NCI-H146 treated with DMSO at 0.1 percent for 48 hours (cell line): ENCODE measurements at regions not wholly inside any gene's neighbourhood (a gene's known extent, or its start where the extent isn't known, plus 50 kb on each side); places are given as distances from the start of the nearest gene placed in this dataset.

Experiments used
- DNase-seq: peaks from one replicate; lab custom pipeline; 2025; ENCODE audit not compliant: unreplicated experiment; lab: John Stamatoyannopoulos, UW

DNA sequence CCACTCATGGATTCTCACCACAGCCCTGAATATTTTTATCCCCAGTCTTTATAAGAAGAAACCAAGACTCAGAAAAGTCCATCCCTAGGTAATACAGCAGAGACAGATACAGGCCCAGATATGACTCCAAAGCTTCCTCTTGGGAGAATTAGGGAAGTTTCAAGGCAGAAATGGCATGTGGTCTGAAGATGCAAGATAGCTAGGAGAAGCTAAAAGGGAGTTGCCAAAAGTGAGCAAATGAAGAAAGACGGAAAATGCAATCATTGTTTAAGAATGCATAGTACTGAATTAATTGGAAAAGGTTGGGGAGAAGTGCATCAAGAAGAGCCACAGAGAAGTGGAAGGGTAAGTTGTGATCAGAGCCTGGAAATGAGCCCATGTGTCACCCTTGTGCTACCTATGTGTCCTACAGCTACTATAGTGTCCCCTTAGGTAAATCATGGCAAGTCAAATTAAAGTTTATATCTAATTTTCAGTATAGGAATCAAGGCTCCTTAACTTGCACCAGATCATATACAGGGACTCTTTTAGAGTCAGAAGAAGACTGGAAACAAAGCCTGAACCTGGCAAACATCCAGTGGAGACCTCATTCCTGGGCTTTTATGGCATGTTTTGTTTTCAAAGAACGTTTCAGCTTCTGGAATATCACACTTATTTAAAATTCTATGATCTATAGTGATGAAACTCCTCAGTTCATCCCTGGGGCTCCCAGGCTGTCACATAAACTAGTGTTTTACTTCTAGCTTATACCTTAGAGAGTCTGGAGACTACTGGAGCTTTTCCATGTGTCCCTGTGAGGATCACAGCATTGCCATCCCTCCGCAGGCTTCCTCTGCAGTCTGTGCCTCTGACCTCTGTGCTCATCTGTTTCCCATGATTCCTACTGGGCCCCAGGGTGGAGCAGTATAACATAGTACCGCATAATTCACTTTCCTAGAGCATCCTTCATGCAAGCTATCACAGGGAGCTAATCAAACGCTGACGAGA lies 189.0 kb upstream of the CDKN3 start:
- DNase-seq: no peak

GRCh38 chr14:54208751-54209150 lies 188.1 kb upstream of the CDKN3 start:
- DNase-seq: no peak

DNA sequence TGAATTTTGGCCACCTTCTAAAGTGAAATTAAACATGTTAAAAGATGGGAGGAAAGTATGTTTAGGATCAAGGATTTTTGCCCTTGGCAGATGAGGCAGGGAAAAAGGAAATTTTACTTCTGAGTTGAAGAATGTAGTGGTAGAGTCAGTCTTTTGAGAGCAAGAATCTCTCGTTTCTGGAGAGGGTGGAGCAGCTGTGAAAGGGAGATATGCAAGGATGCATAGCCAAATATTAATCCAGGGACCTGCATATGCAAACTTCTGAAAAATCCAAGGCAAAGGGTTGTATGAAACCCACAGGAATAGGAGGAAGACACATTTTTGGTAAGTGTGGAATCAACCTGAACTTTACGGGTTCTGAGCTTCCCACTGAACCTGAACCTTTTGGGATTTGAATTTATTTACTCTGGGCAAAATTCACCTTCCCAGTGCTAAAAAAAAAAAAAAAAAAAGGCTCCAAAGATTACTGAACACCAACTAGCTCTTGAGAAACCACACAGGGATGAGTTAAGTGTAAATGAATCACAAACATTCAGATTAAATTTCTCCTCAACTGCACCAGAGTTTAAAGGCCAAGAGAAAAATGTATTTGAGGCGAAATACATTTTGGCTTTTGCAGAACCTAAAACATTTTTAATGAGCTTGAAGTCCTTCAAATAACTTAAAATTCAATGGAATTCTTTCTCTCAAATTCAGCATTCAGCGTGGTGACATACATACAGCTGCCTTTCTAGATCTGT lies 187.1 kb upstream of the CDKN3 start:
- DNase-seq: no peak

- DNase-seq: no peak
These were observed 185.1 kb upstream of the CDKN3 start for GRCh38 chr14:54211551-54212308.

DNA sequence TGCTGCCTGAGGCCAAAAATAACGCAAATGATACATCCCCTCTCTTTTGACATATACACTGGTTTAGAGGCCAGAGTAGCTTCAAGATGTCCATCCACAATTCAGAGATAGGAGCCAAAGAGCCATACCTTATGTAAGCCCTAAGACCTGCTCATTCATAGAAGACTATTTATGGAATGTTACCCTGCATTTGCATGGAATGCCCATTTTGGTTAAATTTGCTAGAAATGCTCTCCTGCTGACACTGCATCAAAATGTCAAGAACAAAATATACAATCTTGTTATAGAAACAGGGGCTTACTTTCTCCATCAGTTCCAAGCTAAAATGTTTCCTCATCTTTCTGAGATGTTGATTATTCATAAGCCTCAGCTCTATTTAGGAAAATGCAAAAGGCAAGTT lies 183.3 kb upstream of the CDKN3 start:
- no peak for DNase-seq

DNA sequence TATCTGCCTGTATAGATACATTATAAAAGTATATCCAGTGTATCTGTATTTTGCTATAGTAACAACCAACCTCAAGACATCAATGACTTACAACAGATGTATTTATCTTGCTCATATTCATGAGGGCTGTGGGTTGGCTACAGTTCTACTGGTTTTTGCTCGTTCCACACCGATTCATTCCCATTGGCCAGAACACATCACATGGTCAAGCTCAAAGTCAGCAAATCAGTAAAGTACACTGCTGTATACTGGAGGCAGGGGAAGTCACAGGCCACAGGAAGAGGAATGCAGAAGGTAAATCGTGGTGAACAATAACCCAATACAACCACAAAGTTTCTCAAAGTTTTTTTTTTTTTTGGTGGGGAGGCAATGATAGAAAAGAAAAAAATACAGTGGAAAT lies 180.0 kb upstream of the CDKN3 start:
- DNase-seq: no peak

DNA sequence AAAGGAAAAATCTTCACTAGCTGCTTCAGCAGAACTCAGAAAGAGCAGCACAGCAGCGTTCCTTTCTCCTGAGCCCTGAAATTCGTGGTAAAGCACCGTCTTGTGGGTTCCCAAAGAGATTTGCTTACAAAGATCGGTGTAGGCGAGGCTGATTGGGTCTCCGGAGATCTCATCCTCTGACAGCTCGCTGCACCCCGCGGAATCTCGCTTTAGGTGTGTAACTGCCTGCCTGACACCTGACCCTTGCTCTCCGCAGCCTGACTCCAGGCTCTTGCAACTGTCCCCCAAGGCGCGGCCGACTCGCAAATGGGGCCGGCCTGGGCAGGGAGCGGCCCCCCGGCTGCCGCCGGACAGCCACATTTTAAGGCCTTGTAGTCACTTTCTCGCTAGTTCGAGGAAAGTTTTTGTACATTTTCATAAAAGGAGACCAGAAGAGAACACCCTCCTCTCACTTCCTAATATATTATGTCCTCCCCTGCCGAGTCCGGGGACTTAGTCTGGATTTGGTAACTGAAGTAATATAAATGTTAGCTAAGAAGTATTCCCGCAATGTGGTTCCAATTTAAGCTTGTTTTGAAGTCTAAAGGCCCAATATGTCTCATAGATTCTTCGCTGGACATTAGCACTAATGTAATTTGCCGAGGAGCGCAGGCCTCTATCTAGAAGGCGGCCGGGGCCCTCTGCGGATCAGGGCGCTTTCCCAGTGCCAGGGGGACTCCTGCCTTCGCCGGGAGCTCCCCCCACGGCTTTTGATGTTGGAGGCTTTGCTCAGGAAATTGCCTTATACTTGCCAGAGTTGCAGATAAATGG lies 177.3 kb upstream of the CDKN3 start:
- DNase-seq: no peak

DNA sequence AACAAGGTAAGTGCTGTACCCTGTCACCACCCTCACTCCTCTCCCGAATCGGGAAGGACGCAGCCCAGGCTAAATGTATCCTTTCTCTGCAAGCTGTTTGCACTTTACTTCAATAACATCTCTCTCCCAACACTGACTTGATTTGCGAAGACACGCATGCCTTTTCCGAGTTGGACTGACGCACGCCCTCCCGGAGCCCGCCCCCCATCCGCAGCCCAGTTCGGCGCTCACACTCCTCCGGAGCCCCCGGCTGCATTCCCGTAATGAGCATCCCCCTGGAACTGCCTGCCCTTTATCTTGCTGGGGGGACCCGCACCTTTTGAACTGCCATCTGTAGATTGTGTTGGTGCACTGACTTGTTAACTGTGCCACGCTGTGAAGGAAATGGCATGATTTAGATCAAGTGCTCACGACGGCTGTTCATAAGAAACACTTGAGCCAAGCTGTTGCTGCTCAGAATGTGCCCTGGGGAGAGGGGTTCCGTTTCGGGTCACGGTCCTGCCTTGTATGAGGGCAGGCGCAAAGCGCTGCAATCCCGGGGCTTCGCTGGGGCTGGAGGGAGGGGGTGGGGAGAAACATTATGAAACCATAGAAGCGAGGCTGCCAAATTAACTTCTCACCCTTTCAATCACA lies 176.6 kb upstream of the CDKN3 start:
- no peak for DNase-seq

DNA sequence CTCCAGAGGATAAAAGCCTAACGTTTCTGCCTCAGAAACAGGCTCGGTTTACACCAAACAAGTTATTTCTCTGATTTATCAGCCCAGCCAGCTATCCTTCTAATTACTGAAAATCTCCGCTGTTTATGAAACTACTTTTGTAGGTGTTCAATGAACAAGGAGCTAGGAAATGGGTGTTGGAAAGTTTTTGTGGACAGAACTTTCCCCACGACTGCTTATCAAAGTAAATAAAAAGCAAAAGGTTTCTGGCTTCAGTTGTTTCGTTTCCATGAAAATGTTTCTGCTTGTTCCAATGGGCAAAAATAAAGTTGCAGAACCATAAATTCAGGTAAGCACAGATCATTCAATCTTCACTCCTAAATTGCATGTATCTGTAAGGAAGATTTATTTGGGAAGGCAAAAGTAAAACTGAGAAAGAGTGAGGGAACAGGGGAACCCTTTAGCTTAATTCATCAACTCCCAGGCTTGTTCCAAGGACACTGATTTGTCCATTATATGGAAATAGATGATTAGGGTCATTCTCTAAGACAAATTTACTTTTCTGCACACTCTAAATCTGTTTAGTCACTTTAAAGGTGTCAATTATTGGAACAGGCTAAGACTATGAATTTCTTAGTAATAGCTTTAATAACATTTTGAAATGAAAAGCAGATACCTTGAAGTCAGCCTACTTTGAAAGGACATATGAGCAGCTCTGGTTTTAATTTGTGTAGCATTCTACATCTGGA lies 175.9 kb upstream of the CDKN3 start:
- no peak for DNase-seq

DNA sequence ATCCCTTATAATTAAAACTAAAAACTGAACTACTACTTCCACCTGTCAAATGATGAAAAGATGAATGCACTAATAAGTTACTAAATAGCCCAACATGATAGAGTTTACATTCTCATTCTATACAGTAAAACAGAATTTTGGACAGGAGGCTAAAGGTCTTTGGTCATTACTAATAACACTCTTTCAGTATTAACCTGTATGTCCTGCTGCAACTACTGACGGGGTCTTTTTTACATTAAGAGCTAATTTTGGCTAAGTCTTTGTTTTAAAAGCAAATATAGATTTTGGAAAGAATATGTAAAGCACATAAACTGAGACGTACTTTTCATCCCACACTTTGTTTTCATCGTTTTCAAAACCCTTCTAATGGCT lies 175.4 kb upstream of the CDKN3 start:
- DNase-seq: no peak

GRCh38 chr14:54221971-54222370 lies 174.8 kb upstream of the CDKN3 start:
- no peak for DNase-seq

DNA sequence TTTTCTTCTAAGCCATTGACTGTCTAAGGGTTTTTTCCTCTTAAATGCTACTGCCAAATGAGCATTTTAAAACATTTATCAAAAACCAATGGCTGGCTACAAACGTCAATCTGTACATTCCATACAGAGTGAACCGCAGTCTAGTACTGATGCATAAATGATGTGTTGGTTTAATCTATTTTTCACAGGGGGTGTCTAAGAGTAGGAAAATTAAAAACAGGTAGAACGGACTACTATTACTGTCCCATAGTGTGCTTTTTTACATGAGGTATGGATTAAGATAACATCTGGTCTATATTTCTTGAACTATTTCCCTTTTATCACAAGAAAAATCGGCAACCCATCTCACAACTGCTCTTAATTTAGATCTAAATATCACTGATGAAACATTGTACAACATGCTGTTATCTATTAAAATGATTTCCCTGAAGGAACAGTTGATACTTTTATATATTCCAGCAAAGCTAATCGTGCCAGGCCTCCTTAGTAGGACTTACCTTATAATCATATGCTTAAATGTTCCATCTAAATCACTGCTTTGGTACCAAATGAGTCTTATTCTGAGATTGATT lies 172.9 kb upstream of the CDKN3 start:
- no peak for DNase-seq

- no peak for DNase-seq
These were observed 171.2 kb upstream of the CDKN3 start for GRCh38 chr14:54225457-54226060.

DNA sequence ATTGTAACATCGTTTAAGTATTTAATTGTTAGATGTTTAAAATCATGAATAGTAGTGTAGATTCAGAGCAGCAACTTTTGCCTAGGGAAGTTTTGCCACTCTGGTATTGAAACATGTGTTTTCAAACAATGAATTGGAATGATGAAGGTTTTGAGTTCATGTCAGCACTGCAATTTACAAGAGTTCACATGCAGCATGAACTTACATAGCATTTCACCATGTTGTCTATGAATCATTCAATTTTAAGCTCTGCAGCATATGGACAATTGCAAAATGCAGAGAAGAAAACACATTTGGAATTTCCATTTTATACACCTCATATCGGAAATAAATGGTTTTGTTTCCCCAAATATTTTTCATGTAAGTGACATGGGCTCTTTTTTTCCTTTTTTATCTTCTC lies 170.7 kb upstream of the CDKN3 start:
- no peak for DNase-seq

DNA sequence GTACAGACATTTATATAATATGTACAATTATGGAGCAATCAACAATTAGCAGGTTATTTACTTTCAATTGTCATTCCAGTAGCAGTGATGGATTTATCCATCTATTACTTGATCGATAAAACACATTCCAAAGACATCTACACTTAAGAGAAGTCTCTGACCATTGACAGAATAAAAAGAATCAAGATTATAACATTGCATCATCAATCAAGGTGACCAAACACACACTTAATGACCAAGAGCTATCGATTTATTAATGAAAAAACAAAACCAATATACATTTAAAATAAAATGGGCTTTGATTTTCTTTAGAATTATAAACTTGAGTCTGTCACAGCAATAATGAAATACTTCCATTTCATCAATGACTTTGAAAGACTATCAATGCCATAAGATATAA lies 170.2 kb upstream of the CDKN3 start:
- no peak for DNase-seq

DNA sequence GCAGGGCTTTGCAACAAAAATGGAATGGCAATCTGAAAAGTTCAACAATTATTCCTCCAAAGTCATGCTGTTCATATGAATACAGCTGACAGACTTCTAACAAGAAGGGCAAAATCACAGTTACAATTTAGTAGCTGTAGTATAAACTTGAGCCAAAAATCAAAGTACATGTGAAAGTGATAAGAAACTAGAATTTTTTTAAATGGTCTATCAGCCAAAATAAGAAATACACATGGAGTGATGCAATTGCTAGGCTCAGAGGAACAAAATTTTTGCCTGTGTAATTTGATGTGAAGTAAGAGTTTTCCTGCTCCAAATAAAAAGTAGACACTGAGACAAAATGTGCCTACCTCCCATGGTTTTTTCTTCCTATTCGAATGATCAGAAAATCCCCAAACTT lies 167.7 kb upstream of the CDKN3 start:
- no peak for DNase-seq

GRCh38 chr14:54230645-54231044 lies 166.2 kb upstream of the CDKN3 start:
- no peak for DNase-seq

DNA sequence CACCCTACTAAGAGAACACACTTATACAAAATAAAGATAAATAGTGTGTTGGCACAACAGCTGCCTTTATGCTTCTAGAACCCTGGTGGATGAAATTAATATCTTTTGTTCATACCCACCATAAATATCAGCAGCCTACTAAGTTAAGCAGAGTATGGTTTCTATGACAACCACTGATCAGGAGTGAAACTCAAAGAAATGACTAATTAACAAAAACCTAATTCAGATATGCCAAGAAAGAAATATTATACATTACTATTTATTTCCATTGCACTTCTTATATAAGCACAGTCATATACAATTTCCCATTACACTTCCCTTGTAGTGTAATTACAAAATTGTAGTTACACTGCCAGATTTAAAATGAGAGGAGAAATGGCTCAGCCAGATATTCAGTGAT lies 164.1 kb upstream of the CDKN3 start:
- DNase-seq: no peak

GRCh38 chr14:54241517-54241916 lies 155.3 kb upstream of the CDKN3 start:
- no peak for DNase-seq
